ENCODE measurements at regions not wholly inside any gene's neighbourhood (a gene's known extent, or its start where the extent isn't known, plus 50 kb on each side); places are given as distances from the start of the nearest gene placed in this dataset.

- no peak for DNase-seq
Observed at GRCh38 chr9:14031810-14032209, 282.1 kb downstream of the NFIB start.

- no peak for DNase-seq
Observed at GRCh38 chr9:14031060-14031414, 282.9 kb downstream of the NFIB start.

- DNase-seq: no peak
Observed at GRCh38 chr9:14030375-14031059, 283.4 kb downstream of the NFIB start.

GRCh38 chr9:14029806-14030374 is 284.1 kb downstream of the NFIB start:
- DNase-seq: no peak

GRCh38 chr9:14027116-14027800 is 286.7 kb downstream of the NFIB start:
- DNase-seq: no peak

- no peak for DNase-seq
Observed at GRCh38 chr9:14025741-14026140, 288.2 kb downstream of the NFIB start.

- no peak for DNase-seq
Observed at GRCh38 chr9:14023285-14023684, 290.7 kb downstream of the NFIB start.

GRCh38 chr9:14021871-14022525 is 291.9 kb downstream of the NFIB start:
- no peak for DNase-seq

GRCh38 chr9:14018081-14018480 is 295.9 kb downstream of the NFIB start:
- no peak for DNase-seq

- DNase-seq: no peak
Observed at GRCh38 chr9:14014744-14015143, 299.2 kb downstream of the NFIB start.

- DNase-seq: no peak
Observed at GRCh38 chr9:14014218-14014617, 299.7 kb downstream of the NFIB start.

GRCh38 chr9:14011799-14012560 is 302.0 kb downstream of the NFIB start:
- no peak for DNase-seq

GRCh38 chr9:14007190-14007769 is 306.7 kb downstream of the NFIB start:
- no peak for DNase-seq

- no peak for DNase-seq
Observed at GRCh38 chr9:14006386-14007187, 307.4 kb downstream of the NFIB start.

- no peak for DNase-seq
Observed at GRCh38 chr9:14004110-14004509, 309.8 kb downstream of the NFIB start.

GRCh38 chr9:13994240-13994639 is 319.7 kb downstream of the NFIB start:
- DNase-seq: no peak

GRCh38 chr9:13993632-13994185 is 320.2 kb downstream of the NFIB start:
- DNase-seq: no peak

- no peak for DNase-seq
Observed at GRCh38 chr9:13992138-13993088, 321.5 kb downstream of the NFIB start.

- no peak for DNase-seq
Observed at GRCh38 chr9:13991395-13991794, 322.5 kb downstream of the NFIB start.

- DNase-seq: no peak
Observed at GRCh38 chr9:13990994-13991393, 322.9 kb downstream of the NFIB start.
